Umbilical cord (tissue), 1 donor: ENCODE measurements at regions not wholly inside any gene's neighbourhood (a gene's known extent, or its start where the extent isn't known, plus 50 kb on each side); places are given as distances from the start of the nearest gene placed in this dataset.

Source experiments
- DNase-seq: peaks from one replicate; pipeline ENCODE4 v3.0.0-alpha.2; 2015; ENCODE audit warnings: low spot score

DNA sequence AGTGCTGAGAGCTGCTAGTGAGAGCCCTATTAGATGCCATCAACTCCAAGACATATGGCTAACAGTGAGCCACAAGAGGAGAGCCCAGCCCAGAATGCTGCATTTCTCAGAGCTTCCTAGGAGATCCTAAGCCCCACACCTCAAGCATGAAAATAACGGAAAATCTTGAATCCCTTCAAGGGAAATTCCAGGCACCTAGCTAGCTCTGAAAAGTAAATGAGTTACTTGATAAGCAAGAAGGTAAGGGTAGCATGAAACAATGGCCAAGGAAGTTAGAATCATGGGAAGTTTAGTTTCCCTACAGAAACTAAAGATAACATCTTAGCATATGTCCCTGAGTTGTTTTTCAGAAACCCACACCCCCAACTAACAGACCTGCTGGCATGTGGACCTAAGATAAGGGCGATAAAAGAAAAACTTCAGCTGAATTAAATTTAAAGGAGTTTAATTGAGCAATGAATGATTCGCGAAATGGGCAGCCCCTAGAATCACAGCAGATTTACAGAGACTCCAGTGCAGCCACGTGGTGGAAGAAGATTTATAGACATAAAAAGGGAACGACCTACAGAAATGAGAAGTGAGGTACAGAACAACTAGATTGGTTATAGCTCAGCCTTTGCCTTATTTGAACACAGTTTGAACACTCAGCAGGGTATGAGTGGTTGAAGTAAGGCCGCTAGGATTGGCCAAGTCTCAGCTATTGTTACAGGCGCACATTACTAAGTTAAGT is 301.3 kb upstream of the DACH1 start:
- DNase-seq: no peak

DNA sequence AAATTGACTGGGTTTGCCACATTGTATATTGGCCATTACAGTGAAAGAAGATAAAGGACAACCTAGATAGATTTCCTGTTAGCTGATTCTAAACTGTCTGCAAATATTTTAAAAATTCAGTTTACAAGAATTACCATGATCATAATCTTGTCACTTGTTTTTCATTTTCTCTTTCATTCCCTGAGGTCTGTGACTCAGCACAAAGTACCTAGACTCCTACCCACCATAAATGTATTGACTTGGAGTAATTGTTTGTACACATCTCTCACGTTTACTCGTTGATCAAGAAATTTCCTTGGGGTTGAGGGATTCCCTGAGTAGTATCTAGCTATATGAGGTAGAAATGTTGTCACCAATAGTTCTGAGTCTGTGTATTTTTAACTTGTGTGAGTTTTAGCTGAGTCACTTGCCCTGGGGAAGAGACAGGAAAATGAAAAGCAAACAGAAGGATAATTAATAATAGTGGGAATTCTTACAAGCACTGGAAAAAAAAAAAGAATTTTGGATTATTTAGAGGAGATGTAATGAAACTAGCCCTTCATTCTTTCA is 299.2 kb upstream of the DACH1 start:
- DNase-seq: no peak

DNA sequence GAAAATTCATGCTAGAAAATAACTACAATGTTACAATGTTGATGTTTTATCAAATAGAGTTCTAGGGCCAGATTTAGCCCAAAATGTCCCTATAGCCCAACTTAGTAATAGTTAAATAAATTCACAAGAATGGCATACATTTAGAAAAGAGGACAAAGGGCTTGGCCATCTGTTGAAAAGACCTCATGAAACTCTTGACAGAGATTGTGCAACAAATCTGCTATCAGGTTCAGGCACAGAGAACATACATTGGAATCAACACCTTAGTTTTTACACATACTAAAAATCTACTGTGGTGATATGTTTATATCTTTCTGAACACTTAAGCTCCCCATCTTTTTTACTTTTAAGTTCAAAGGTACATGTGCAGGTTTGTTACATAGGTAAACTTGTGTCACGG is 298.3 kb upstream of the DACH1 start:
- DNase-seq: no peak

DNA sequence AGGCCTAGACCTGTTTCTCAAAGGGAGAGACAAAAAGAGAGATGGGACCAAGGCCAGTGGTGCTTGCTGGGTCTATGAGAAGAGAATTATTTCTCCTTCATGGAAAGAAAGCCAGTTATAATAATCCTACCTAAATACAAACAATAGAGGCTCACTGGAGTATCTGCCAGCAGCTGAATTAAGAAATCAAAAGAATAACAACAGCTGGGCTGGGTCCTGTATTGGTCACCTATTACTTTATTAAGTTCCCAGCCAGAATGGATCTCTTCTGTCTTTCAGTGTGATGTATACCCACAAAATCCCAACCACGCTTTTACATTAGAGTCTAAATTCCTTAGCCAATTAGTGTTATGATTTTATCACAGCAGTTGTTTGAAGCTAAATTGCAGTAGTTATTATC is 297.8 kb upstream of the DACH1 start:
- no peak for DNase-seq

DNA sequence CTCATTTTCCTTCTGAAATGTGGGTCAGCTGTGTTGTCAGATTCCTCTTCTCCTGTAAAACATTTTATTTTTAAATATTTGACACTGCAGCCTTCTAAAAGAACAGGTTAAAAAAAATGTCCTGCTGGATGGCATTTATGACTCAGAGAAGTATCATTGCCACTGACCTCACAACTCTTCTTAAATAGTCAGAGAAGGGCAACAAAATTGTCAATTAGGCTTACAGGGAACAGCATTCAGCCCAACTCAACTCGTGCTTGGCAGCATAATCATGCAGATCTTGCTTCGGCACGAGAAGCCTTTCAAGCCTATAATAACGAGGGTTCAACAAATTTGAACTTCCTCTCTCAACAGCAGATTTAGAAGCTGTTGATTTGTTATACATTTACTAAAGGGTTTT is 296.7 kb upstream of the DACH1 start:
- DNase-seq: no peak

DNA sequence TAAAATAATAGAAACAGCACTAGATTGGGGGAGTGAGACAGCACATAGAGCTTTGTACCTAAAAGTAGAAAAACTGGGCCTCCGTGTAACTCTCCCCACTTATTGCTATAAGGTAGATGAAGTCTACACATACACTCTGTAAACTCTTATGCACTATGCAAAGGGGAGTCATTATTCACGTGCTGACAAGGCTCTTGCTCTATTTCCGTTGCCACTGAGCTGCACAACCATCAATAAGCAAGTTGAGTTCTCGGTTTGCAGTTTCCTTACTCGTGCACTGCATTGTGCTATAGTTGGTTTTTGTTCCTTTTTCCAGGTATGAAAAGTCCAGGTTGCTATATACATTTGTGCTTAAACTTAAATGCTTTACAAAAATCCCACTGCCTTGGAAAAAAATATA is 294.0 kb upstream of the DACH1 start:
- DNase-seq: no peak

DNA sequence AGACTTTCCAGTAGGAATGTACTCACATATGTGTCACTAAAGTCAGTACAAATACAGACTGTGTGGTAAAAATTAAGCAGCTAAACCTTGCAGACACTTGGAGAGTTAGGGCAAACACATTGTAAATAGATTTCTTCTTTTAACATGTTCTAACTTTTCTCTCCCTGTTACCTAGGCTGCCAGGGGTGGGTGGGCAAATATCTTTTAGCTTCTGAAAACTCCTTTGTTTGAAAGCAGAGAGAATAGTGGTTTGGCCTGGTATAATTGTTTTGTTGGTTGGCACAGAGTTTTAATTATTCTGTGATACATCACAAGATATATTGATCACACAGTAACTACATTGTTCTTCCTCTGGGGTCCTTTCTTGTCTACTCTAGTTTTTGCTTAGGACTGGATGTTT is 289.8 kb upstream of the DACH1 start:
- DNase-seq: no peak

DNA sequence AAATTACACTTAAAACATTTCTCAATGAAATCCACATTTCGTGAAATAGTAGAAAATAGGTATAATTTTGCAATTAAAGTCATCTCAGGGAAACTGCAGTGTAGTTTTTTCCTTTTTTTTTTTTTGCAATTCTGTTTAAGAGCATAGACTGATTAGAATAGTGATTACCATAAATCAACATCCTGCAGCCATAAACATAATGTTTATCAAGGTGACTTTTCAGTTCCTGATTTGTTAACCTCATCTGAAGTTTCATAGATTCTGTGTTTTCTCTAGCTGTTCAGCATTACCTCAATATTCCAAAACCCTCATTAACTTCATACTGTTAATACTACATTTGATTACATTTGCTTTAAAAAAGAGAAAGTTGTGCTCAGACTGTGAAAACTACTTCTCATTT is 286.3 kb upstream of the DACH1 start:
- DNase-seq: no peak

DNA sequence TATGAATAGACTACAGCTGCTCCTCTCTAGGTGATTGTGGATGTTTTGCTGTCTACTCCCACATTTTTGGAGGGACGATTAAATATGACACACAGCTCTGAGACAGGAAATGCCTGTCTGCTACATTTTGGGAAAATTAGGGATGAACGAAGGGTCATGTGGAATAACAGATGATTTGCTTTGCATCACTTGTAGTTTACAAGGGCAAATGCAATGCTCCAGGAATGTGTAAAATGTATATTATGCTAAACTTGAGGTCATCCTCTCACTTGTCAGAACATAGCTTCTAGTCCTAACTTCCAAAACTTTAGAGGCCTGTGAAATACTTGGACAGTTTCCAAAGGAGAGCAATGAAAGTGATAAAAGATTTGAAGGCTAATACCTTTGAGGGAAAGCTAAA is 284.2 kb upstream of the DACH1 start:
- peak; percentile 72 for DNase-seq

DNA sequence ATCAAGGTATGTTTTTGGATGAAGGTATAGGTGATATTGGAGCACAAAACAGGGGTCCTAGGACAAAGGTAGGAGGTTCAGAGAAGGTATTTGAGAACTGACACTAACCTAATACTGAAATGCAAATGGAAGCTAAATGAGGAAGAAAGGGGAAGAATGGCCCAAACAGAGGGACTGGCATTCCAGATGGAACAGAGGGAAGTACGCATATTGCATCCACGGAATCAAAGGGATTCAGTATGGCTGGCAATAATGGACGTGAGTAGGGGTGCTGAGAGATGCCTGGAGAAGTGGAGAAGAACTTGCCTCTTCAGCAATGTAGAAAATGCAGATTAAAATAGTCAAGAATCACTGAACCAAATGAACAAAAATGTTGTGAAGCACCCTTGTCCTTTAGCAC is 283.5 kb upstream of the DACH1 start:
- no peak for DNase-seq

DNA sequence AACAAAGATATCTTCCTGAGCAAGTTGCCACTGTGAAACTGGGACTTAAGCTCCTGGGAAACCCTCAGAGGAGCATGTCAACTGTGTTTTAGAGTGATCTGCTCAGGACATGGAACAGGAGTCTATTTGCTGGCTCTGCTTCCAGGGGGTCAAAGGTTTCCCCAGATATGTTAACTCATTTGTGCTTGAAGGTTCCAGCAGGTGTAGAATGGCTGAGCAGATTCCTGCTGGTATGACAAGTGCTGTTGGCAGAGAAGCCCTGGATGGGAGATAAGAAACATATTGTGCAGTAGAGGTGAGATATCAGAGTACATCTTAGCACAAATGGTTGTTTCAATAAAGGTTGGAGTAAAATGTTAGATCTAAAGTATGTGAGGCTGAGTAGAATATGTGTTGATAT is 282.7 kb upstream of the DACH1 start:
- no peak for DNase-seq

DNA sequence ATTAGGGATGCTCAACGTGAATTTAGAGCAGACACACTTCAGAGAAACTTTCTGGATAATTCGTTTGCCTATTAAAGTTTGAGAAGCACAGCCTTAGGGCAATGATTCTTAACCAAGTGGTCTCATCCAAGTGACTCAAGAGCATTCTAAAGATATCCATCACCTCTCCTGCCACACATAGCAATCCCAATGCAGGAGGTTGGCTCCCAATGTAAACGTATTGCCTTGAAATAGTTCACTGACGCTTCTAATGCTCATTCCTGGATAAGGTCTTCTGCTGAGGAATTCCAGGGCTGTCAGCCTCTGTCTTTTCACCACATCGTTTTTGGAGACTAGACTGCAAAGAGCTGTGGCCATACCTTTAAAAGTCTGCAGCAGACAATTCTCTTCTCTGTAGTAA is 279.8 kb upstream of the DACH1 start:
- DNase-seq: no peak

DNA sequence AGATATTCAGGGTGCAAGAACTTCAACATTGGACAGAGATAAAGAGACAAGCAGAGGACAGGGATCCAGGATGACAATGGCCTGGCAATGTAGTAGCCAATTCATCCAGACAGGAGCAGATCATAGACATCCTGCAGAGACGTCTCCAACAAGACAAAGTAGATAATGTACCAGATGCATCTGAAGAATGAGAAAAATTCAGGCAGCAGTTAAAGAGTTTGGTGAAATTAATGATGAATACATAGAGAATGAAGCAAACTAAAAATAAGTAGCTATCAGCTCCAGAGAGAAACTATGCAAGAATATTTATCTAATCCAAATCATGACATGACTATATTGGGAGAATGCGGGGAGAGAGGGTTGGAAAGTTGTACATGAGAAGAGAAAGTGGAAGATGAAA is 278.4 kb upstream of the DACH1 start:
- DNase-seq: peak; percentile 6

DNA sequence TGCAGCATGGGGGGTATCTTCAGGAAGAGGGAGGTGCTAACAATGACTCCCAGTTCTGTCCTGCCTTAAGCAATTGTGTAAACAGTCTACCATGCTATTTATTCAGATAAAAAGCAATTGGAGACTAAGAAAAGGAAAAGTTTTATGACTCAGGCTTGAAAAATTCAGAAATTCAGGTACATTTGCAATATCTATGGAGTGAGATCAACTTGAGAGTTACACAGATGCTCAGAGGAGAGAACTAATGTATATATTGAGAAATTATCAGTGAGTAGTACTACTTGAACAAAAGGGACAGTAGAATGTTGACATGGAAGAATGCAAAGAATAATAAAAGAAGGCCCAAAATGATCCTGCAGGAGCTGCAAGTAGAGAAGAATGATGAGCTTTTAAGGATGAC is 277.6 kb upstream of the DACH1 start:
- no peak for DNase-seq

DNA sequence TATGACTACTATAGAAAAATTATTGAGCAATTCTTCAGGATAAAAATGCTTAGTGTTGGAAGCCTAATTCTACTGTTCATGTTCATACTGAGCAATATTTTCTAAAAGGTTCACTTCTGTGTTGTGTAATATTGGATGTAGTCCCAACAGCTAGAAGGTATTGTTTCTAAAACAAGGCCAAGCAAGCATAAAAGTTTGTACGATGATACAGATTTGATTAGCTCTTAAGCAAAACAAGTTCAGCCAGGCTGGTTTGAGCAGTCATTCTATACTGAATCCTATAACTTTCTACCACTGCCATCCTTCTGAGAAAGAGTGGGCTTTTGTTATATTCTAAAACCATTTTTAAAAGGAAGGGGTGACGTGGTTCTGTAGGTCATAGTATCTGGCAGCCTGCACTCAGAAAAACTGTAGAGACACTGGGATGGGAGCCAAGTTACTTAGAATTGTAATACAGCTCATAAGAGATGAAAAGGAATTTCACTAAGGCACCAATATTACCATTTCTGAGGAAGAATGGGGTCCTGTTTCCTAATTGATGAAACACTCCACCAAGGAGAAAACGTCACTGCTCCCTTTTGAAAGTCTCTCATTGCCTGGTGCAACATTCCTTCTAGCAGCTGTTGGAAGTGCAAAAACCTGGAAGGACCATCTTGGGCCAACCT is 275.0 kb upstream of the DACH1 start:
- peak; percentile 65 for DNase-seq

DNA sequence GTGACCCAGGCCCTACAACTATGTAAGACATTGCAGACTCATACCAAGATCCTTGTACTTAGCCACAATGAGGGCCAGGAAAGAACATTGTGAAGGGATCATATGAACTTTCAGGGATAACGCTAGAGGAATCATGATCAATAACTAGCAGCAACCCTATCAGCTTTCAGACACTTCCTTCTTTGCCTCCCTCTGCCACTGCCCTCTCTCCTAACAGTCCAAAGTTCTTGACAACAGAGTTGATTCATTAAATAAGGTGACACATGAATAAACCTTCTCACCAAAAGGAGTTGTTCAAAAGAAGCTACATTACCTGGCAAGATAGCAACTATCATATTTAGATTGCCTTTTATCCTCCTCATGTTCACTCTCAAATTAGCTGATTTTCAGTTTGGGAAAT is 272.2 kb upstream of the DACH1 start:
- DNase-seq: no peak

DNA sequence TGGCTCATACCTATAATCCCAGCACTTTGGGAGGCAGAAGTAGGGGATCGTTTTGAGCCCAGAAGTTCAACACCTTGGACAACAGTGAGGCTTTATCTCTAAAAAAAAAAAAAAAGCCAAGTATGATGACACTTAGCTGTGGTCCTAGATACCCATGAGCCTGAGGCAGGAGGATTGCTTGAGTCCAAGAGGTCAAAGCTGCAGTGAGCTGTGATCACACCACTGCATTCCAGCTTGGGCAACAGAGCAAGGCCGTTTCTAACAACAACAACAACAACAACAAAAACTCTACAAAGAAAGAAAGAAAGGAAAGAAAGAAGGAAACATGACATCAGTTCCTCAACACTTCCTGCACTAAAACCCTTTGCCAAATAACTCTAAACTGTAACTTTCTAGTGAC is 265.1 kb upstream of the DACH1 start:
- no peak for DNase-seq

DNA sequence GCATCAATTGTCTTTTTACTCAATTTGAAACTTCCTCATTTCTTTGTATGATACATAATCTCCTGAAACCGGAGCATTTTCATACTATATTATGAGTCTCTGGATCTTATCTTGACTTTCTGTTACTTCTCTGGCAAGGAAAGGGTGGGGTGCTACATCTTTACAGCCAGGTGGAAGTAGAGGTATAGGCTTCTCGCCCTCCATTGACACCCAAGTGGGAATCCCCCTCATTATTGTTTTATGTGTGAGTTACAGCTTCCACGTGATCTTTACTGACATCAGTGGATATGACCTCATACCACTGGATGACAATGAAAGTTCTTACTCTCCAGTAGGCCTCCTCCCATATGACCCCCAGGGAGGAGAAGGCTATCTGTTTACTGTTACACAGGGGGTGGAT is 262.1 kb upstream of the DACH1 start:
- no peak for DNase-seq

DNA sequence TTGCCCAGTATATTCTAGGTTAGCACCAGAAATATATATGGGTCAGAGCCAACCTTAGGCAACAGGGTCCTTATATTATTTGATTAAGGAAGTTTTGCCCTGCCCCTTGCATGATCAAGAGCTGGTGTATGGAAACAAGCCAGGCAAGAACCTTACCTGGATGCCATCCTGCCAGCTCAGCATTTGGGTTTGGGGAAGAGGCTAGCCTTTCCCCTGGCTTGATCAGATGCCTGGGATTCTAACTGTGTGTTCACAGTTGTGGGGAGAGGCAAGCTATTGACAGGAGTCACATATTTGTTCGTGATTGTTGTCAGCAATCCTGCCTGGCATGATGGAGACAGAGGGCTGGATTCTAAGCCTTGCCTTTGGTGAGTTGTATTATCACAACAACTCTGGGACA is 260.0 kb upstream of the DACH1 start:
- DNase-seq: no peak

DNA sequence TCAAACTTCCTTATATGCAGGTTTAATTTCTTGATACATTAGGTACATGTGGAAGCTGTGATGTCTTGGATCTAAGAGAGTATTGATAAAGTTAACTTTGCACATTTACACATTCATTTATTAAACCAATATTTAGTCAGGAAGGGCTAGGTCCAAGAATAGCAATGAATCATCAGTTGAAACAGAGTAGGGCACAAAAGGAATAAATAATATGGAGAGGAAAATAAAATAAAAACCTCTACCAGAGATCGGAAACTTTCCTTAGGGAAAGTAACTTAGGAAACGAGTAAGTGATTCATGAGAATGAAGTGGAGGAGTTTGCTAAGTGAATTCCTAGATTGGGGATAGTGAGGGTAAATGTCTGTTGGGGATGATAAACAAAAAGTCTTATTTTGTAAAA is 259.4 kb upstream of the DACH1 start:
- DNase-seq: no peak

DNA sequence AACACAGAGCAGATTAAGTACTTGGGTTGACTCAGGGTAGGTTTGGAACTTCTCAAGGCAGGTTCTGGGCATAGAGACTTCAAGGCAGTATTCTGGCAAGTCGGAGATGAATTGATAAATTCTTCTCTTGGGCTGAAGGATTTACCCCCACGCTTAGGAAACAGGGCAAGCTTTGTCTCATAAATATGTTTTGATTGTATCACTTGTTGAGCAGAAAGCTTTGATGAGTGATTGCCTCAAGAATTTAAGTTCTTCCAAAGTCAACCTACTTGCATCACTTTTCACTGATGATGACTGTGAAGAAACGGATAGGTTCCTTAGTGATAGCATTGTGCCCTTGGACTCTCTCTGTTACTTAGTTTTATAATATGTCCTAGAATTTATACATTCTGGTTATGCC is 258.6 kb upstream of the DACH1 start:
- no peak for DNase-seq

DNA sequence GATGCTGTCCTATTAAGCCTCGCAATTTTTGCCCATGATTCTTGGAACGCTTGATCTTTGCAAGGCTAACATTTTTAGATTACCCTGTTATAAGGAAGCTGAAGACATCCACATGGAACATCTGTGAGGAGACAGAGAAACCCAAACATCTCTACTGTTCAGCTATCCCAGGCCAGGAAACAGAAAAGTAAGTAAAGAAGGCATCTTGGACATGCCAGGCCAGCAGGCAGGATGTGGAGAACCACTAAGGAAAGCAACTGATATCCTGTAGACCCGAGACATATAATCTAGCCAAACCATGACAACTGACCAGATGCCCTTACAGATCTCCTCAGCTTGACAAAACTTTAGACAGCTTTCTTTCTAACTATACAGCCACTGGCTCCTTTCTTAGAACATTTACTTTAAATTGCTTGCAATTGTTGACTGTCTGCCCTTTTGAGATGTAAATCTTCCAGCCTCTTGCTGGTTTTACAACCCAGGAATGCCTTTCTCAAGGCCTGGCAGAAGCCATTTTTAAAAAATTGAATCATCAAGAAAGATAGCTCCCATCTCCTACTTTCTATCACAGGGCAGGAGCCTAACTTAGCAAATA is 255.8 kb upstream of the DACH1 start:
- DNase-seq: no peak

DNA sequence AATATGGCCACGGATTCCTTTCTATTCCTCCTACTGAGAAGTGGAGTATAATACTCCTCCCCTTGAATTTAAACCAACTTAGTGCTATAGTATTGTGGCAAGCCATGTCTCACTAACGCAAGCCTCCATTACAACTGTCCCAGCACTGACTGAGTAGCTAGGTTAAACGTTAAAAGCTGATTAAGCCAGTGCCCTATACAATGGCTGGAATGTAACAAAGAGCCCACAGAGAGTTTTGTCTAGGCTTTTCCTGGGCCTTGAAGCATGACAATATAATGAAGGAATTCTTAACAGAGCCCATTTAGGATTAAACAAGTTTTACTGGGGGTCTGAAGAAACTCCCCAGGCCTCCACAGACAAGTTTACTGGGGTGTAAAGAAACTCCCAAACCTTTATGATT is 254.5 kb upstream of the DACH1 start:
- DNase-seq: no peak
